Spleen (tissue), 7 donors: ENCODE measurements at regions not wholly inside any gene's neighbourhood (a gene's known extent, or its start where the extent isn't known, plus 50 kb on each side); places are given as distances from the start of the nearest gene placed in this dataset.

Source experiments
- POLR2A ChIP-seq, 3 donors: fragments of 450-650 bp; IDR thresholded peaks; one replicate each; pipeline ENCODE4 v1.5.1; 2017; ENCODE audit warnings: antibody characterized with exemption in 3 of 3, mild to moderate bottlenecking in 1 of 3
- POLR2AphosphoS5 ChIP-seq, 3 donors: sonication (generic); formaldehyde crosslinking; IDR thresholded peaks; one replicate each; pipeline ENCODE4 v1.5.1; 2017; ENCODE audit warnings: antibody characterized with exemption in 3 of 3
- TF ChIP-seq, protein P1 (sequence below), 11 experiments: fragments of 200-600 bp in 7 of 11; fragments of 450-650 bp in 4 of 11; sonication (generic) in 4 of 11; IDR thresholded peaks in 8 of 11; conservative IDR thresholded peaks in 3 of 11; 1 replicate in 7 of 11; 2 replicates in 4 of 11; pipeline versions ENCODE4 v1.4.0 to v1.8.0; 2016 to 2021; ENCODE audit warnings: antibody characterized with exemption in 11 of 11, inconsistent platforms in 4 of 11, mild to moderate bottlenecking in 1 of 11
- donor health status: DM: no; HTN: no; CAD: no; lungs with moderate emphysema.
- donor health status: DM: no; HTN: no; CAD: no.
- donor health status: DM: no; HTN: no; CAD: no.

DNA sequence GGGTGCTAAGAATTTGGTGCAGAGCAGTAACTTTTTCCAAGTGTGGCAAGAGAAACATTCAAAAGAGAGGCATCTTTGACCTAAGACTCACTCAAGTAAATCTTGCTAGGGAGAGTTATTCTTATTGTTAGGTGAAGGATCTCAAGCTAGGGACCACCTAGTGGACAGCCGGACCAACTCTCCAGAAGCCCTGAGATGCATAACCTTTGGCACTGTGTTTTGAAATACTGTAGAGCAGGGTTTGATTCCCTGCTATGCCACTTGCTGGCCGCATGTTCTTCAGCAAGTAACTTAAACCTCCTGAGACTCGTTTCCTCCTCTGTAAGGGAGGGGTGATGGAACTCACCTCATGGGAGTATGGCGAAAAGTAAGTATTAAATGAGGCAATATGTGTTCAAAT lies 336.1 kb upstream of the ADAMTSL1 start:
- TF ChIP-seq POLR2AphosphoS5 (IDR thresholded peaks at IDR 0.05), result no peak
- TF ChIP-seq, protein P1, sequence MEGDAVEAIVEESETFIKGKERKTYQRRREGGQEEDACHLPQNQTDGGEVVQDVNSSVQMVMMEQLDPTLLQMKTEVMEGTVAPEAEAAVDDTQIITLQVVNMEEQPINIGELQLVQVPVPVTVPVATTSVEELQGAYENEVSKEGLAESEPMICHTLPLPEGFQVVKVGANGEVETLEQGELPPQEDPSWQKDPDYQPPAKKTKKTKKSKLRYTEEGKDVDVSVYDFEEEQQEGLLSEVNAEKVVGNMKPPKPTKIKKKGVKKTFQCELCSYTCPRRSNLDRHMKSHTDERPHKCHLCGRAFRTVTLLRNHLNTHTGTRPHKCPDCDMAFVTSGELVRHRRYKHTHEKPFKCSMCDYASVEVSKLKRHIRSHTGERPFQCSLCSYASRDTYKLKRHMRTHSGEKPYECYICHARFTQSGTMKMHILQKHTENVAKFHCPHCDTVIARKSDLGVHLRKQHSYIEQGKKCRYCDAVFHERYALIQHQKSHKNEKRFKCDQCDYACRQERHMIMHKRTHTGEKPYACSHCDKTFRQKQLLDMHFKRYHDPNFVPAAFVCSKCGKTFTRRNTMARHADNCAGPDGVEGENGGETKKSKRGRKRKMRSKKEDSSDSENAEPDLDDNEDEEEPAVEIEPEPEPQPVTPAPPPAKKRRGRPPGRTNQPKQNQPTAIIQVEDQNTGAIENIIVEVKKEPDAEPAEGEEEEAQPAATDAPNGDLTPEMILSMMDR (IDR thresholded peaks at IDR 0.05 in 8 of 11, conservative IDR thresholded peaks at IDR 0.05 in 3 of 11), result no peak
- no peak for TF ChIP-seq POLR2A (IDR thresholded peaks at IDR 0.05)
